ENCODE measurements at regions not wholly inside any gene's neighbourhood (a gene's known extent, or its start where the extent isn't known, plus 50 kb on each side); places are given as distances from the start of the nearest gene placed in this dataset.

GRCh38 chr13:64866331-64866730, 2363.8 kb downstream of the PCDH9 start:
- H3K36me3 ChIP-seq (ENCODE audit: control insufficient read depth in 2 of 2, extremely low read depth in 1 of 2, insufficient read depth in 2 of 2, low read length in 2 of 2), result no peaks in the 10 kb centered on the region
- no peak overlapping the region for H3K27ac ChIP-seq (ENCODE audit: insufficient read depth, low read depth, low read length)
- H3K9me3 ChIP-seq (replicated peaks; ENCODE audit: control insufficient read depth, insufficient read depth, low read length), result no peaks in the 10 kb centered on the region
- H3K27me3 ChIP-seq (ENCODE audit: control insufficient read depth in 2 of 2, insufficient read depth in 2 of 2, low read length in 2 of 2), result no peaks in the 10 kb centered on the region
- CTCF ChIA-PET, result no interaction called here
- FAIRE-seq (no peak), DNase-seq (ENCODE audit: low read depth, low spot score) (no peak)
- intact Hi-C loops (cut with micrococcal nuclease) (no loop called here), dilution Hi-C loops (cut with MboI; ENCODE audit: extremely low pct_ligation_motif_present, low sequenced_read_pairs) (no loop called here)
- no peaks in the 10 kb centered on the region for H3K4me1 ChIP-seq (ENCODE audit: control insufficient read depth, extremely low read depth, insufficient read depth, low read length)
- no peaks in the 10 kb centered on the region for H3K9me1 ChIP-seq (replicated peaks; ENCODE audit: control insufficient read depth, extremely low read depth, insufficient read depth, low read length)
- H4K20me1 ChIP-seq (replicated peaks; ENCODE audit: control insufficient read depth, extremely low read depth, insufficient read depth, low read length), result no peaks in the 10 kb centered on the region
- H3K4me3 ChIP-seq (replicated peaks in 1 of 3; ENCODE audit: insufficient read depth in 1 of 3, low read depth in 1 of 3, low read length in 3 of 3), result no peak overlapping the region
- H3K4me2 ChIP-seq (ENCODE audit: insufficient read depth, low read length), result no peak overlapping the region
- POLR2A ChIA-PET, result no interaction called here
- TF ChIP-seq GATA2 (IDR thresholded peaks at IDR 0.05; ENCODE audit: insufficient read depth, insufficient read length, low read depth, low read length) (no peak), POLR2A (IDR thresholded peaks at IDR 0.05; ENCODE audit: low read depth, low read length) (no peak), MAX (IDR thresholded peaks at IDR 0.05; ENCODE audit: insufficient read depth, insufficient read length) (no peak), FOS (IDR thresholded peaks at IDR 0.05; ENCODE audit: borderline replicate concordance, insufficient read depth, low read length) (no peak), POLR2AphosphoS5 (IDR thresholded peaks at IDR 0.05; ENCODE audit: insufficient read depth, low read depth, low read length) (no peak), EZH2 (IDR thresholded peaks at IDR 0.05; ENCODE audit: borderline replicate concordance, low read depth, low read length, severe bottlenecking) (no peak), MYC (IDR thresholded peaks at IDR 0.05; ENCODE audit: low read depth, low read length) (no peak), JUN (IDR thresholded peaks at IDR 0.05; ENCODE audit: borderline replicate concordance, insufficient read depth, insufficient read length, low read depth) (no peak)
- TF ChIP-seq, protein P1, sequence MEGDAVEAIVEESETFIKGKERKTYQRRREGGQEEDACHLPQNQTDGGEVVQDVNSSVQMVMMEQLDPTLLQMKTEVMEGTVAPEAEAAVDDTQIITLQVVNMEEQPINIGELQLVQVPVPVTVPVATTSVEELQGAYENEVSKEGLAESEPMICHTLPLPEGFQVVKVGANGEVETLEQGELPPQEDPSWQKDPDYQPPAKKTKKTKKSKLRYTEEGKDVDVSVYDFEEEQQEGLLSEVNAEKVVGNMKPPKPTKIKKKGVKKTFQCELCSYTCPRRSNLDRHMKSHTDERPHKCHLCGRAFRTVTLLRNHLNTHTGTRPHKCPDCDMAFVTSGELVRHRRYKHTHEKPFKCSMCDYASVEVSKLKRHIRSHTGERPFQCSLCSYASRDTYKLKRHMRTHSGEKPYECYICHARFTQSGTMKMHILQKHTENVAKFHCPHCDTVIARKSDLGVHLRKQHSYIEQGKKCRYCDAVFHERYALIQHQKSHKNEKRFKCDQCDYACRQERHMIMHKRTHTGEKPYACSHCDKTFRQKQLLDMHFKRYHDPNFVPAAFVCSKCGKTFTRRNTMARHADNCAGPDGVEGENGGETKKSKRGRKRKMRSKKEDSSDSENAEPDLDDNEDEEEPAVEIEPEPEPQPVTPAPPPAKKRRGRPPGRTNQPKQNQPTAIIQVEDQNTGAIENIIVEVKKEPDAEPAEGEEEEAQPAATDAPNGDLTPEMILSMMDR (IDR thresholded peaks at IDR 0.05; ENCODE audit: extremely low read depth in 1 of 2, insufficient read depth in 1 of 2, low read depth in 1 of 2, low read length in 2 of 2), result no peak
- no TSS peak for BruUV-seq (replicated peaks)
- H3K79me2 ChIP-seq (ENCODE audit: control insufficient read depth, insufficient read depth, low read length), result no peaks in the 10 kb centered on the region
- H3K9ac ChIP-seq (replicated peaks; ENCODE audit: extremely low read depth, insufficient read depth, low read length), result no peak overlapping the region
- no peak overlapping the region for H2AFZ ChIP-seq (ENCODE audit: low read depth, low read length)

Data from endothelial cell of umbilical vein (primary cell).